ENCODE measurements at regions not wholly inside any gene's neighbourhood (a gene's known extent, or its start where the extent isn't known, plus 50 kb on each side); places are given as distances from the start of the nearest gene placed in this dataset.

DNA sequence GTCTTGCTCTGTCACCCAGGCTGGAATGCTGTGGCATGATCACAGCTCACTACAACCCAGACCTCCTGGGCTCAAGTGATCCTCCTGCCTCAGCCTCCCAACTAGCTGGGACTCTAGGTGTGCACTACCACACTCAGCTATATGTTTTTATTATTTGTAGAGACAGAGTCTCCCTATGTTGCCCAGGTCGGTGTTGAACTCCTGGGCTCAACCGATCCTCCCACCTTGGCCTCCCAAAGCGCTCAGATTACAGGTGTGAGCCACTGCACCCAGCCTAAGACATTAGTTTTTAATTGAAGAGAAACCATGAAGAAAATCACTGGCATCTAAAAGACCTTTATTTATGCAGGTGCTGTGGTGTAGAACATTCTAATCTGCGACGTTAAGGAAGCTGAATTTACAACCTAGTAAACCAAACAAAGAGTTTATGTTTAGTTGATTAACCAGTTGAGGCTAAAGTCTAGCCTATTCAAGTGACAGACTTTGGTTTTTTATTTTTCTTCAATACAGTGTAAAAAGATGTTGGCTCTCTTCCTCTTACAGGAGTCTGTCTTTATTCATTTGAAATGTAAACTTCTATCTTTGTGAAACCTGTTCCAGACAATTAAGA is 52.5 kb upstream of the NBL1 start:
- TF ChIP-seq POLR2AphosphoS5 (IDR thresholded peaks at IDR 0.05) (no peak), POLR2A (IDR thresholded peaks at IDR 0.05) (no peak), CTCF (IDR thresholded peaks at IDR 0.05) (no peak), EP300 (IDR thresholded peaks at IDR 0.05) (no peak)
- no peak for DNase-seq
- no peak overlapping the region for H3K4me3 ChIP-seq
- no peaks in the 10 kb centered on the region for H3K36me3 ChIP-seq
- no peaks in the 10 kb centered on the region for H3K9me3 ChIP-seq
- no peak overlapping the region for H3K27ac ChIP-seq
- WGBS, 2 donors: 13 to 64% methylated on average over 5 of the region's 5 CpGs
- intact Hi-C loops (cut with DNase I): no loop called here
- H3K27me3 ChIP-seq: no peaks in the 10 kb centered on the region
- peaks cover 0 to 8% (median 6%) of the 10 kb centered on the region in 4 donors for H3K4me1 ChIP-seq

GRCh38 chr1:19585507-19585906 is 58.6 kb upstream of the NBL1 start:
- Histone ChIP-seq H3K27me3 (no peaks in the 10 kb centered on the region), H3K9me3 (no peaks in the 10 kb centered on the region), H3K4me1 (no peaks in the 10 kb centered on the region), H3K4me3 (no peak overlapping the region), H3K36me3 (no peaks in the 10 kb centered on the region), H3K27ac (no peak overlapping the region)
- intact Hi-C loops (cut with DNase I): no loop called here
- 97 to 100% methylated on average over 1 of the region's 1 CpG for WGBS, 2 donors
- no peak for DNase-seq
- TF ChIP-seq POLR2A (IDR thresholded peaks at IDR 0.05): no peak
- TF ChIP-seq EP300 (IDR thresholded peaks at IDR 0.05): no peak
- TF ChIP-seq POLR2AphosphoS5 (IDR thresholded peaks at IDR 0.05): no peak
- TF ChIP-seq CTCF (IDR thresholded peaks at IDR 0.05): no peak

- no peaks in the 10 kb centered on the region for H3K36me3 ChIP-seq
- H3K27ac ChIP-seq: no peak overlapping the region
- DNase-seq: no peak
- H3K27me3 ChIP-seq: no peaks in the 10 kb centered on the region
- WGBS, 2 donors: 10 to 29% methylated on average over 4 of the region's 4 CpGs
- H3K4me1 ChIP-seq: no peaks in the 10 kb centered on the region
- no peak overlapping the region for H3K4me3 ChIP-seq
- H3K9me3 ChIP-seq: no peaks in the 10 kb centered on the region
- intact Hi-C loops (cut with DNase I): no loop called here
- TF ChIP-seq CTCF (IDR thresholded peaks at IDR 0.05) (peak in 2 of 4 experiments; percentile 33 to 49), EP300 (IDR thresholded peaks at IDR 0.05) (no peak)
Measured at GRCh38 chr1:19582318-19582717, 61.8 kb upstream of the NBL1 start.

DNA sequence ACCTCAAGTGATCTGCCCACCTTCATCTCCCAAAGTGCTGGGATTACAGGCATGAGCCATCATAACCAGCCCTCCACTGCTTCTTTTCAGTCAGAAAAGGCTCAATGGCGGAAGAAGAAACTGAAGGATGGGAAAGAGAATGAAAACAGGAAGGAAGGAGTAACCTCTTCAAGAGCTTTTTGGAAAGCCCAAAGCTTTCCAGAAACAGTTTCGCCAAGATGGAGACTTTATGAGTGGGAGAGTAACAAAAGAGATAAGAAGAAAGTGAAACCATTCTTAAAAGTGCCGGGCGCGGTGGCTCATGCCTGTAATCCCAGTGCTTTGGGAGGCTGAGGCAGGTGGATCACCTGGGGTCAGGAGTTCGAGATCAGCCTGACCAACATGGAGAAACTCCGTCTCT is 62.7 kb upstream of the NBL1 start:
- no peak overlapping the region for H3K4me3 ChIP-seq
- 88 to 90% methylated on average over 7 of the region's 7 CpGs for WGBS, 2 donors
- no peaks in the 10 kb centered on the region for H3K4me1 ChIP-seq
- H3K27me3 ChIP-seq: no peaks in the 10 kb centered on the region
- H3K36me3 ChIP-seq: no peaks in the 10 kb centered on the region
- intact Hi-C loops (cut with DNase I): no loop called here
- no peak for DNase-seq
- no peaks in the 10 kb centered on the region for H3K9me3 ChIP-seq
- no peak for TF ChIP-seq POLR2A (IDR thresholded peaks at IDR 0.05)
- no peak for TF ChIP-seq POLR2AphosphoS5 (IDR thresholded peaks at IDR 0.05)
- TF ChIP-seq EP300 (IDR thresholded peaks at IDR 0.05): no peak
- TF ChIP-seq CTCF (IDR thresholded peaks at IDR 0.05): no peak
- no peak overlapping the region for H3K27ac ChIP-seq

- intact Hi-C loops (cut with DNase I): no loop called here
- no peak overlapping the region for H3K27ac ChIP-seq
- no peak for TF ChIP-seq POLR2A (IDR thresholded peaks at IDR 0.05)
- no peak for TF ChIP-seq POLR2AphosphoS5 (IDR thresholded peaks at IDR 0.05)
- no peak for TF ChIP-seq EP300 (IDR thresholded peaks at IDR 0.05)
- no peak for TF ChIP-seq CTCF (IDR thresholded peaks at IDR 0.05)
- H3K36me3 ChIP-seq: no peaks in the 10 kb centered on the region
- H3K4me3 ChIP-seq: no peak overlapping the region
- WGBS, 2 donors: 92% methylated on average over 3 of the region's 3 CpGs
- no peaks in the 10 kb centered on the region for H3K4me1 ChIP-seq
- no peaks in the 10 kb centered on the region for H3K9me3 ChIP-seq
- no peak for DNase-seq
- no peaks in the 10 kb centered on the region for H3K27me3 ChIP-seq
Measured at GRCh38 chr1:19577561-19577960, 66.5 kb upstream of the NBL1 start.
